ENCODE measurements at regions not wholly inside any gene's neighbourhood (a gene's known extent, or its start where the extent isn't known, plus 50 kb on each side); places are given as distances from the start of the nearest gene placed in this dataset.
A peak's percentile ranks its signal among the peaks of the same experiment; 100 is the strongest.

- peak; percentile 17 for DNase-seq (ENCODE audit: extremely low read depth, low read depth)
- TF ChIP-seq, protein P1, sequence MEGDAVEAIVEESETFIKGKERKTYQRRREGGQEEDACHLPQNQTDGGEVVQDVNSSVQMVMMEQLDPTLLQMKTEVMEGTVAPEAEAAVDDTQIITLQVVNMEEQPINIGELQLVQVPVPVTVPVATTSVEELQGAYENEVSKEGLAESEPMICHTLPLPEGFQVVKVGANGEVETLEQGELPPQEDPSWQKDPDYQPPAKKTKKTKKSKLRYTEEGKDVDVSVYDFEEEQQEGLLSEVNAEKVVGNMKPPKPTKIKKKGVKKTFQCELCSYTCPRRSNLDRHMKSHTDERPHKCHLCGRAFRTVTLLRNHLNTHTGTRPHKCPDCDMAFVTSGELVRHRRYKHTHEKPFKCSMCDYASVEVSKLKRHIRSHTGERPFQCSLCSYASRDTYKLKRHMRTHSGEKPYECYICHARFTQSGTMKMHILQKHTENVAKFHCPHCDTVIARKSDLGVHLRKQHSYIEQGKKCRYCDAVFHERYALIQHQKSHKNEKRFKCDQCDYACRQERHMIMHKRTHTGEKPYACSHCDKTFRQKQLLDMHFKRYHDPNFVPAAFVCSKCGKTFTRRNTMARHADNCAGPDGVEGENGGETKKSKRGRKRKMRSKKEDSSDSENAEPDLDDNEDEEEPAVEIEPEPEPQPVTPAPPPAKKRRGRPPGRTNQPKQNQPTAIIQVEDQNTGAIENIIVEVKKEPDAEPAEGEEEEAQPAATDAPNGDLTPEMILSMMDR (IDR thresholded peaks at IDR 0.05; ENCODE audit: low read depth, low read length, missing control alignments) = no peak
- H3K4me3 ChIP-seq (replicated peaks; ENCODE audit: low read depth, low read length) = no peak overlapping the region
Observed at GRCh38 chr7:135855846-135856245, 107.2 kb upstream of the FAM180A start.

DNA sequence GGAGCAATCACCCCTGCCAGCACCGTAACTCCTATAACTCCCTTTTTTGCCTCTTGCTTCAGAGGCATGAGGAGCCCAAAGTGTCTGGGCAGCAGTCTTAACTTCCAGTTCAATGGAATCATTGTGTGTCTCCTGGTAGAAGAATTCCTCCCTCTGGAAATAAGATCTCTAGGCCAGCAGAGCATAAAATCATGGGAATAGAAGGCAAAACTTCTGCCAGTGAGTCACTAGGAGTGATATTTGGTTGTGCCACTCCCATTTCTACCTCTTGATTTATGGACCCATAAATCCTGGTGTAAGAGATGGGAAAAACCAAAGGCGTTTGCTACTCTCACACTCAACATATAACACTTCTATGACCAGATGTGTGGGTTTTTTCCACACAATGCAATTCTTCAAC lies 104.9 kb upstream of the FAM180A start:
- peak; percentile 19 for DNase-seq (ENCODE audit: extremely low read depth, low read depth)

GRCh38 chr7:135853008-135853407 lies 104.4 kb upstream of the FAM180A start:
- H3K4me3 ChIP-seq (replicated peaks; ENCODE audit: low read depth, low read length) = no peak overlapping the region
- no peak for DNase-seq (ENCODE audit: extremely low read depth, low read depth)
- TF ChIP-seq, protein P1 (IDR thresholded peaks at IDR 0.05; ENCODE audit: low read depth, low read length, missing control alignments) = no peak

More for the DNA sequence above, 104.9 kb upstream of the FAM180A start:
- TF ChIP-seq, protein P1 (IDR thresholded peaks at IDR 0.05; ENCODE audit: low read depth, low read length, missing control alignments) = no peak
- H3K4me3 ChIP-seq (replicated peaks; ENCODE audit: low read depth, low read length) = no peak overlapping the region

DNA sequence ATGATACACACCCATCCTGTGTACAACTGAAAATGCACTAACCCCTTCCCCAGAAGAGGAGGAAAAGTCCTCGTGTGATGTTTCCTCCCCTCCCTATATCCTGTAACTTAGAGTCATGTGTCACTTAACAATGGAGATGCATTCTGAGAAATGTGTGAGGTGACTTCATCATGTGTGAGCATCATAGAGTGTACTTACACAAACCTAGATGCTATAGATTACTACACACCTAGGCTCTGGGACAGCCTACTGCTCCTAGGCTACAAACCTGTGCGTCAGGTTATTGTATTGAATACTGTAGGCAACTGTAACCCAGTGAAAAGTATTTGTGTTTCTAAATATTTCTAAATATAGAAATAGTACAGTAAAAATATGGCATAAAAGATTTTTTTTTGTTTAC lies 98.6 kb upstream of the FAM180A start:
- H3K4me3 ChIP-seq (replicated peaks; ENCODE audit: low read depth, low read length) = no peak overlapping the region
- TF ChIP-seq, protein P1 (IDR thresholded peaks at IDR 0.05; ENCODE audit: low read depth, low read length, missing control alignments) = no peak
- DNase-seq (ENCODE audit: extremely low read depth, low read depth) = no peak

DNA sequence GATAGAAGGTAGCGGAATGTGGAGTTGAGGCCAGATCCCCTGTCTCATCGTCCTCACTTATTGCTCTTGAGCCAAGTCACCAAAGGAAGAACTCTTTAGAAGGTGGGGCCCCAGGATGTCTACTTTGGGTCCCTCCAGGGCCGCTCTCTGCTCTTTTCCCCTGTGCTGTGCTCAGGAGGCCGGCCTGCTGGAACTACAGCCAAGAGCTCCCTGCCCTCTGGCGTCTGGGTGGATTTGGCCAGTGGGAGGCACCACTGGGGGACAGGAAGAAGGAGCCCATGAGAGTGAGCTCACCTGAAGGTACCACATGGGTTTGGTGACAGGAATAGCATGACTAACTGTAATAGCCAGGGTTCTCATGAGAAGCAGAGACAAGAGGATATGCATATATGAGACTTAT lies 97.7 kb upstream of the FAM180A start:
- no peak overlapping the region for H3K4me3 ChIP-seq (replicated peaks; ENCODE audit: low read depth, low read length)
- no peak for DNase-seq (ENCODE audit: extremely low read depth, low read depth)
- TF ChIP-seq, protein P1 (IDR thresholded peaks at IDR 0.05; ENCODE audit: low read depth, low read length, missing control alignments) = no peak

DNA sequence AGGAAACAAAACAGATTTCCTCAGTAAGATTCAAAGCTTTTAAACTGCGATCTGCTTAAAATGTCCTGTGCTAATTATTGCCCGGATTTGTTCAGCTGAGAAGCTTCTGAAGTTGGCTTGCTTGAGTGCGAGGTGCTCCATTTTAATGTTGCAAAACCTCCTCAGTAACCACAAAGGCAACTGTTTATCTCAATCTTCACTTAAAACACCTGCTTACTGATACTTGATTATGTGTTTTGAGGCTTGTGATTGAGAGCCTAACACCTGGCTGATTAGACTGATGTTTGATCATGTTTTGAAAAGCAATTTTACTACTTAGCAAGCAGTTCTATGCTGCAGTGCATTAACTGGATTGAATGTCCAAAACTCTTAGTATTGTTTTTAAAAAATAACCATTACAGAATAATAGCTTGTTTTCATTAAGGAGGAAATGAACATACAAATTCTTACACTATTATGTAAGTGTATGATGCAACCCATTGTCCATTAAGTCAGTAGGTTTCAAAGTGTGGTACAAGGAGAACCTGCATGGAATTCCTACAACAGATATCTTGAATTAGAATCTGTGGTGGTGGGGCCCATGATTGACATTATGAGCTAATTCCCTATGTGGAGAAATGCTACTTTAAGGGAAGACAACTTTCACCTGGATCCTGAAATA lies 96.9 kb upstream of the FAM180A start:
- DNase-seq (ENCODE audit: extremely low read depth, low read depth) = no peak
- no peak overlapping the region for H3K4me3 ChIP-seq (replicated peaks; ENCODE audit: low read depth, low read length)
- TF ChIP-seq, protein P1 (IDR thresholded peaks at IDR 0.05; ENCODE audit: low read depth, low read length, missing control alignments) = no peak

GRCh38 chr7:135844903-135845302 lies 96.3 kb upstream of the FAM180A start:
- H3K4me3 ChIP-seq (replicated peaks; ENCODE audit: low read depth, low read length) = no peak overlapping the region
- TF ChIP-seq, protein P1 (IDR thresholded peaks at IDR 0.05; ENCODE audit: low read depth, low read length, missing control alignments) = no peak
- DNase-seq (ENCODE audit: extremely low read depth, low read depth) = no peak

Data from HFF-Myc (cell line).